Left ventricle myocardium inferior (tissue), 1 donor: ENCODE measurements at regions not wholly inside any gene's neighbourhood (a gene's known extent, or its start where the extent isn't known, plus 50 kb on each side); places are given as distances from the start of the nearest gene placed in this dataset.
A peak's percentile ranks its signal among the peaks of the same experiment; 100 is the strongest.

ENCODE experiments used
- DNase-seq: peaks from one replicate; pipeline ENCODE4 v3.0.0-alpha.2; 2020
- H3K27ac ChIP-seq: fragments of 200-600 bp; replicated peaks from 2 replicates; pipeline ENCODE4 v1.8.0; 2021
- H3K27me3 ChIP-seq: fragments of 200-600 bp; 2 replicates; pipeline ENCODE4 v1.8.0; 2021; ENCODE audit warnings: low read depth
- H3K36me3 ChIP-seq: fragments of 200-600 bp; 2 replicates; pipeline ENCODE4 v1.8.0; 2021
- H3K4me1 ChIP-seq: fragments of 200-600 bp; 2 replicates; pipeline ENCODE4 v1.8.0; 2021
- H3K4me3 ChIP-seq: fragments of 200-600 bp; 2 replicates; pipeline ENCODE4 v1.8.0; 2021; ENCODE audit warnings: mild to moderate bottlenecking, moderate library complexity
- H3K9me3 ChIP-seq: fragments of 200-600 bp; replicated peaks from 2 replicates; pipeline ENCODE4 v1.8.0; 2021
- intact Hi-C: fragments of 100-400 bp; cut with micrococcal nuclease; formaldehyde crosslinking; loops from one replicate; pipeline ENCODE4 v1.11.0; 2022
- TF ChIP-seq, protein P1 (sequence below): fragments of 200-600 bp; IDR thresholded peaks from 2 replicates; pipeline ENCODE4 v1.8.0; 2021; ENCODE audit warnings: antibody characterized with exemption, mild to moderate bottlenecking, borderline replicate concordance
- donor health status: DM: no; HTN: yes; CAD: no; lungs with severe emphysema.

DNA sequence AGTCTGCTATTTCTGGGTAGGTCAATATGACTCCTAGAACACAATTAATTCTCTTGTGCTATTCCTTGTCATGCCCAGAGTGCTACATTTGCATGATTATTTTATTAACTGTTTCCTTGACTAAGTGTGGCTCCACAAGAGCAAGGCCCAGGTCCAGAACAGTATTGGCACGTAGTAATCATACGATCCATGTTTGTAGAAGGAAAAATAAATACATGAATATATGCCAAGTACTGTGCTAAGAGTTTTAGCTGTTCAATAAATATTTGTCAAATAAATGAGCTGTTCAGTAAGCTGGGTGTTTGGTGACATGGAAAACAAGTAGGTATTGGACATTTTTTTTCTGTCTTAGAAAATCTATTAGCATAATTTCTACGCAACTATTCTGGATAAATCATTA is 995.9 kb downstream of the MAT2B start:
- H3K4me1 ChIP-seq, result no peaks in the 10 kb centered on the region
- no peak overlapping the region for H3K27ac ChIP-seq
- DNase-seq, result no peak
- H3K27me3 ChIP-seq, result no peaks in the 10 kb centered on the region
- TF ChIP-seq, protein P1, sequence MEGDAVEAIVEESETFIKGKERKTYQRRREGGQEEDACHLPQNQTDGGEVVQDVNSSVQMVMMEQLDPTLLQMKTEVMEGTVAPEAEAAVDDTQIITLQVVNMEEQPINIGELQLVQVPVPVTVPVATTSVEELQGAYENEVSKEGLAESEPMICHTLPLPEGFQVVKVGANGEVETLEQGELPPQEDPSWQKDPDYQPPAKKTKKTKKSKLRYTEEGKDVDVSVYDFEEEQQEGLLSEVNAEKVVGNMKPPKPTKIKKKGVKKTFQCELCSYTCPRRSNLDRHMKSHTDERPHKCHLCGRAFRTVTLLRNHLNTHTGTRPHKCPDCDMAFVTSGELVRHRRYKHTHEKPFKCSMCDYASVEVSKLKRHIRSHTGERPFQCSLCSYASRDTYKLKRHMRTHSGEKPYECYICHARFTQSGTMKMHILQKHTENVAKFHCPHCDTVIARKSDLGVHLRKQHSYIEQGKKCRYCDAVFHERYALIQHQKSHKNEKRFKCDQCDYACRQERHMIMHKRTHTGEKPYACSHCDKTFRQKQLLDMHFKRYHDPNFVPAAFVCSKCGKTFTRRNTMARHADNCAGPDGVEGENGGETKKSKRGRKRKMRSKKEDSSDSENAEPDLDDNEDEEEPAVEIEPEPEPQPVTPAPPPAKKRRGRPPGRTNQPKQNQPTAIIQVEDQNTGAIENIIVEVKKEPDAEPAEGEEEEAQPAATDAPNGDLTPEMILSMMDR, result no peak
- intact Hi-C loops, result loop anchor here (10.0 kb wide), 1 partner anchor 937 kb away; no protein-coding TSS in a partner anchor
- H3K9me3 ChIP-seq, result no peaks in the 10 kb centered on the region
- no peak overlapping the region for H3K4me3 ChIP-seq
- no peaks in the 10 kb centered on the region for H3K36me3 ChIP-seq

DNA sequence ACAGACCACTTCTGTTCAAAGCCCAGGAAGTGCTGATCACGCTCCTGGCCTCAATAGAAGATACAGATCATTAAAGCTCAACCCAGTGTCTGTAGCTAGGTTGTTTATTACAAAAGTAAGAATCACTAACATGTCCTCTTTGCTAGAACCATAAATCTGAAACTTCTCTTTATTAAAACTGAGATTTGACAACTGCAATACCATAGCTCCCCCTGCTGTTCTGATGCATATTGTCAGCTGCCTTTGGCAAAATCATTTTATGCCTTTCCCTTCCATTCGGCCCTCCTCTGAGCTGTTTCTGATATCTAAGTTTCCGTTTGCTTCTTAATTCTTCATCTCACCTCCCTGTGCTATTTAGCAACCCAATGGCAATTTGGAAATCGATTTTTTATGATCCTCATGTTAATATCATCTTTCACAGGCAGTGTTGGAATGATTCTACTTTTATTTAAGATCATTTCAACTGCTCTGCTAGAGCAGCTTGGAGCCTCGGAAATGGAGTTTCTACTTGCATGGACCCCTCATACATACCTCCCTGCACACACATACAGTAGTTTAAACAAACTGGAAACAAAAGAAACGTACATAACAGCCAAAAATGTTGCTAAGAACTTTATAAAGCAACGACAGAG is 998.8 kb downstream of the MAT2B start:
- no peaks in the 10 kb centered on the region for H3K27me3 ChIP-seq
- H3K27ac ChIP-seq, result no peak overlapping the region
- H3K4me3 ChIP-seq, result no peak overlapping the region
- TF ChIP-seq, protein P1, result peak; percentile 82
- no peak for DNase-seq
- intact Hi-C loops, result loop anchor here (10.0 kb wide), 1 partner anchor 939 kb away; no protein-coding TSS in a partner anchor
- H3K36me3 ChIP-seq, result no peaks in the 10 kb centered on the region
- H3K9me3 ChIP-seq, result no peaks in the 10 kb centered on the region
- H3K4me1 ChIP-seq, result no peaks in the 10 kb centered on the region

DNA sequence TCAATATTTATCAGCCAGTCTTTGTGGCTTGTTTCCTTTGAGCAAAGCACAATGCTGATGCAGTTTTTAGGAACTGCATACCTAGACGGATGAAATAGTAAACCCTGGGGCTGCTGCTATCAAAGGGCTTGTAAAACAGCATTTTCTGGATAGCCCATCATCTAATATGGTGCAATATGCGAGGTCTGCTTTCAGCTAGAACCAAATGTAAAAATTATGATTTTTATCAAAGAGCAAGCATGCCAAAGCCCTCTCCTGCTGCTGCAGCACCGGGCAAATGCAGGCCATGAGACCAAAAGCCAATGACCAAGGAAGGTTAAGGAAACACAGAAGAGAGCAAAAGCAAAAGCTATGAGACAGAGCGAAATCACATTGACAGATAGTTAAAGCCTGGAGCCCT is 1000.4 kb downstream of the MAT2B start:
- TF ChIP-seq, protein P1, result no peak
- intact Hi-C loops, result loop anchor here (5.0 to 10.0 kb wide), 2 partner anchors 493 to 941 kb away; no protein-coding TSS in a partner anchor
- Histone ChIP-seq H3K27ac (no peak overlapping the region), H3K36me3 (no peaks in the 10 kb centered on the region), H3K9me3 (peaks cover 5% of the 10 kb centered on the region), H3K4me1 (no peaks in the 10 kb centered on the region), H3K4me3 (no peak overlapping the region), H3K27me3 (no peaks in the 10 kb centered on the region)
- no peak for DNase-seq

DNA sequence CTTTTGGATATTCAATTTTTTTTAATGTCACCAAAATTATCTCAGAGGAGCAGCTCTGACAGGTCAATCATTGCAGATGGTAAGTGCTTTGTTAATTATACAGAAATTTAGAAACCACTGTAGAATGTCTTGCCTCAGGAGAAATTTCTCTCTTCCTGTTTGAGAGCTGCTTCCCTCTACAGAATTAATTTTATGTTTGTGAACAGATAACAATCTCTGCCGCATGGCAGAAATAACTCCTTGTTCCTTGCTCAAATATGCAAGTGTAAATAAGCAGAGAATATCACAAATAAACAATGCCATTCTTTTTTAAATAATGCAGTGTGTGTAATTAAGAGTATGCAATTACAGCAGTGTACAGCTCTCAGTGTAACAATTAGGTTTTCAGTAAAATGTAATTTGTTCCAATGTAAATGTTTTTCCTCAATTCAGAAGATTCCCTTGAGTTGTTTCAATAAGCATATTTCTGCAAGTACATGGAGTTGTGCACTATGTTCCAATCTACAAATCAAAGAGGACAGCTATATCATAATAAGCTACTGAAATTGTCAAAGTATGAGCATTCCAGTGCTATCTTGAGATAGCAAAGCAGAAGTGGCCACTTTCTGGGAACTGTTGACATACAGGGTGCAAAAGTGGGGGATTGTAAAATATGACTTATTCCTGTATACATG is 1012.8 kb downstream of the MAT2B start:
- no peaks in the 10 kb centered on the region for H3K4me1 ChIP-seq
- no peaks in the 10 kb centered on the region for H3K36me3 ChIP-seq
- no peaks in the 10 kb centered on the region for H3K9me3 ChIP-seq
- H3K27me3 ChIP-seq, result no peaks in the 10 kb centered on the region
- intact Hi-C loops, result no loop called here
- no peak overlapping the region for H3K27ac ChIP-seq
- no peak for DNase-seq
- TF ChIP-seq, protein P1, result no peak
- no peak overlapping the region for H3K4me3 ChIP-seq

DNA sequence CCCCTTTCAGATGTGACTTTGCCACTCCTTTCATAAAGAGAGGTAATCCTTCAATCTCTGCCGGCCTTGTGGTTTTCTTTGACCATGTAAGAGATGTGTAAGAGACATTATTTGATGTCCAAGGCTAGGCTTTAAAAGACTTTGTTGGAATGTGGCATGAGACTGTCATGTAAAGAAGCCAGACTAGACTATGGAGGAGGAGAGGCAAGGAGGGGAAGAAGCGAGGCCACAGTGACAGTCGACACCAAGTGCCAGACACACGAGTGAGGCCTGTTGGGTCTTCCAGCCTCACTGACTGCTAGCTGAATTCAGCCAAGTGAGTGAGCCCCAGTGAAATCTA is 1013.3 kb downstream of the MAT2B start:
- no peaks in the 10 kb centered on the region for H3K27me3 ChIP-seq
- TF ChIP-seq, protein P1, result no peak
- no peak for DNase-seq
- no peaks in the 10 kb centered on the region for H3K4me1 ChIP-seq
- no peaks in the 10 kb centered on the region for H3K9me3 ChIP-seq
- H3K36me3 ChIP-seq, result no peaks in the 10 kb centered on the region
- intact Hi-C loops, result no loop called here
- no peak overlapping the region for H3K4me3 ChIP-seq
- no peak overlapping the region for H3K27ac ChIP-seq
